GM12891 (cell line): ENCODE measurements at regions not wholly inside any gene's neighbourhood (a gene's known extent, or its start where the extent isn't known, plus 50 kb on each side); places are given as distances from the start of the nearest gene placed in this dataset.

ENCODE experiments used
- DNase-seq: peaks from one replicate; pipeline ENCODE4 v3.0.0; 2011; ENCODE audit warnings: low spot score; ENCODE audit not compliant: insufficient read length
- FAIRE-seq: peaks from 2 replicates; lab custom pipeline; 2011; peaks lifted over from hg19 to GRCh38; lab: Jason Lieb, UNC
- PAX5 ChIP-seq: IDR thresholded peaks from 2 replicates; pipeline ENCODE4 v1.6.1; 2011; ENCODE audit warnings: low read length, moderate library complexity, mild to moderate bottlenecking; ENCODE audit not compliant: insufficient read depth, severe bottlenecking
- POLR2A ChIP-seq: IDR thresholded peaks from 2 replicates; pipeline ENCODE4 v1.6.1; 2011; ENCODE audit warnings: low read depth, low read length, control low read depth
- POLR2AphosphoS5 ChIP-seq: IDR thresholded peaks from 2 replicates; pipeline ENCODE4 v1.6.1; 2011; ENCODE audit warnings: low read depth, low read length, control low read depth
- POU2F2 ChIP-seq: IDR thresholded peaks from 2 replicates; pipeline ENCODE4 v1.6.1; 2011; ENCODE audit warnings: low read depth, mild to moderate bottlenecking, control low read depth, low read length, moderate library complexity
- SPI1 ChIP-seq: IDR thresholded peaks from 2 replicates; pipeline ENCODE4 v1.6.1; 2011; ENCODE audit warnings: low read depth, low read length, control low read depth
- TAF1 ChIP-seq: IDR thresholded peaks from 2 replicates; pipeline ENCODE4 v1.6.1; 2011; ENCODE audit warnings: low read depth, low read length, control low read depth

GRCh38 chr3:127475975-127476705, 114.4 kb downstream of the TPRA1 start:
- DNase-seq (no peak), FAIRE-seq (no peak)
- no peak for TF ChIP-seq POLR2A
- no peak for TF ChIP-seq POU2F2
- TF ChIP-seq PAX5 = no peak
- TF ChIP-seq SPI1 = no peak
- TF ChIP-seq POLR2AphosphoS5 = no peak
- TF ChIP-seq TAF1 = no peak

- DNase-seq (no peak), FAIRE-seq (no peak)
- TF ChIP-seq POLR2A (no peak), POU2F2 (no peak)
Measured at GRCh38 chr3:127475391-127475790, 115.1 kb downstream of the TPRA1 start.

GRCh38 chr3:127473244-127474024, 117.1 kb downstream of the TPRA1 start:
- DNase-seq (peak; percentile 50), FAIRE-seq (no peak)
- TF ChIP-seq PAX5 (no peak), POU2F2 (no peak), POLR2A (no peak), TAF1 (no peak), SPI1 (no peak), POLR2AphosphoS5 (no peak)

GRCh38 chr3:127472506-127472905, 118.0 kb downstream of the TPRA1 start:
- FAIRE-seq = no peak

GRCh38 chr3:127471142-127471541, 119.4 kb downstream of the TPRA1 start:
- FAIRE-seq (no peak), DNase-seq (no peak)
- TF ChIP-seq POLR2A (no peak), SPI1 (no peak), POU2F2 (no peak), TAF1 (no peak), PAX5 (no peak), POLR2AphosphoS5 (no peak)

More at GRCh38 chr3:127472506-127472905, 118.0 kb downstream of the TPRA1 start:
- DNase-seq = no peak
- no peak for TF ChIP-seq POU2F2
- TF ChIP-seq SPI1 = no peak

GRCh38 chr3:127469760-127470159, 120.8 kb downstream of the TPRA1 start:
- DNase-seq (no peak), FAIRE-seq (no peak)
- TF ChIP-seq POLR2A (no peak), SPI1 (no peak), TAF1 (no peak), POU2F2 (no peak), PAX5 (no peak), POLR2AphosphoS5 (no peak)

GRCh38 chr3:127467391-127467790, 123.1 kb downstream of the TPRA1 start:
- no peak for FAIRE-seq
- no peak for DNase-seq
- TF ChIP-seq POLR2A (no peak), SPI1 (no peak), POLR2AphosphoS5 (no peak), POU2F2 (no peak), TAF1 (no peak), PAX5 (no peak)

GRCh38 chr3:127464642-127465041, 125.9 kb downstream of the TPRA1 start:
- TF ChIP-seq SPI1 = no peak
- TF ChIP-seq POLR2AphosphoS5 = no peak
- TF ChIP-seq POU2F2 = no peak
- no peak for TF ChIP-seq PAX5
- no peak for TF ChIP-seq POLR2A
- no peak for TF ChIP-seq TAF1
- FAIRE-seq (no peak), DNase-seq (no peak)

GRCh38 chr3:127462111-127462655, 128.3 kb downstream of the TPRA1 start:
- no peak for FAIRE-seq
- DNase-seq = no peak

More at GRCh38 chr3:127462111-127462655, 128.3 kb downstream of the TPRA1 start:
- TF ChIP-seq POU2F2 = no peak
- no peak for TF ChIP-seq PAX5
- no peak for TF ChIP-seq SPI1
